SIG-M5 treated with dmso at 0.1 percent for 504 hours (cell line): ENCODE measurements at regions not wholly inside any gene's neighbourhood (a gene's known extent, or its start where the extent isn't known, plus 50 kb on each side); places are given as distances from the start of the nearest gene placed in this dataset.
"Not testable (repeated sequence)": the region's sequence is repeated elsewhere in the genome, so short reads cannot be mapped to it uniquely, and the experiment has no call there.

Source experiments
- DNase-seq: peaks from one replicate; lab custom pipeline; 2025; ENCODE audit not compliant: unreplicated experiment; lab: John Stamatoyannopoulos, UW

DNA sequence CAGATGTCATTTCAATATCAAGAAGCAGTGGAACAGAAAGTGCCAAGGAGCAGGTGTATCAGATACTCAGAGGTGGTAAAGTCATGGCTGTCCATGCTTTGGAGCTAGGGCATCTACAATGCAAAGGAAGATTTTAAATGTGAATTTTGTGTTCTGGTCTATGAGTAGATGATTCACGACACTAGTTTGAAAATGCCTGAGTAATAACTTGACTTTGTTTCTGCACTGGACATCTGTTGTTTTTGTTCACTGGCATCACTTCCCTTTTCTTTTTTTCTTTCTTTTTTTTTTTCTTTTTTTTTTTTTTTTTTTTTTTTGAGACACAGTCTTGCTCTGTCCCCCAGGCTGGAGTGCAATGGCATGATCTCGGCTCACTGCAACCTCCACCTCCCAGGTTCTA lies 460.7 kb upstream of the PAPPA start:
- DNase-seq, result not testable (repeated sequence)

DNA sequence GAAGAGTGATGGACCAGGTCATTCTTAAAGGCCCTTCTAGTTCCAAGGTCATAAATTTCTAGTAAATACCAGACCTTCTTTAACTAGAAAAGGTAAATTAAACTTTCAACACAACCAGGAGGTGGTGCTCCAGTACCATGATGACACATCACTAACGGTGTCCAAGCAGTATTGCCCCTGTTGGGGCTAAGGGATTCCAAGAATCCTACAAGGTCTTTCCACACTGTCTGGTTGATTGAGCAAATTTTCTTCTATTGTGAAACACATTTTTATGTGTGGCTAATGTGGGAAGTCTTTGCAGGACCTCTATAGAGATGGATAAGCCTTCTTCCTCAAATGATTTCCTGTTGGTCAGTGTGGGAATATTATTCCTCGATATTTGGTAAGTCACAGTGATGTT lies 459.6 kb upstream of the PAPPA start:
- DNase-seq, result no peak

DNA sequence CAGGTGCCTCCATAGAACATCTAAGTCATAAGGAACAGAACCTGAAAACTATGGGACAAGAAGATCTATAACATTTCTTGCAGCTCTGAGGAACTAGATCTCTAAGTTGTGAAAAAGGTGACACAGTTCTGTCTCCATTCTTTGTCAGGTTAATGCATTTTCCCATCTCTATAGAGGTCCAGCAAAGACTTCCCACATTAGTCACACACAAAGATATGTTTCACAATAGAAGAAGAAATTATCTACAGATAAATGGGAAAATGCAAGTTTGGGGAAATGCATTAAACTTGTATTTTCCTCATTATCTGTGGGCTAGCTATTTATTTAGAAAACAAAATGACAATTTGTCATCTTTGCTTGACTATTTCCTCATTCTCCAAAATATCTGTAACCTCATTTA lies 458.6 kb upstream of the PAPPA start:
- no peak for DNase-seq

DNA sequence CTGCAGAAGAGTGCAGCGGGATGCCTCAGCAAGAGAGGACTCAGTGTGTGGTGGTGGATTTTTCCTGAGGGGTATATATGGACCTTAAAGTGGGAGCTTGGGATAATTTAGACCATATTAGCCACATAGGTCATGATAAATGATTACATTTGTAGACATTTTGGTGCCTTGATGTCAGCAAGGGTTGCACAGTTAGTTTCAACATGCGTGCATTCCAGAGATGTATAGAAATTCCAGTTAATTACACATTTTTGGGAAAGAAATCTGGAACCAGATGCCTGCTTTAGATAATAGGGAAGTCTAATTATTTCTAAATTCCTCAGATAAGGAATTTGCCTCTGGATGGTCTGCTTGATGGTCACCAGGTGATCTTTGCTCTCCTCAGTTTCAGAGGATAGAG lies 440.6 kb upstream of the PAPPA start:
- no peak for DNase-seq

DNA sequence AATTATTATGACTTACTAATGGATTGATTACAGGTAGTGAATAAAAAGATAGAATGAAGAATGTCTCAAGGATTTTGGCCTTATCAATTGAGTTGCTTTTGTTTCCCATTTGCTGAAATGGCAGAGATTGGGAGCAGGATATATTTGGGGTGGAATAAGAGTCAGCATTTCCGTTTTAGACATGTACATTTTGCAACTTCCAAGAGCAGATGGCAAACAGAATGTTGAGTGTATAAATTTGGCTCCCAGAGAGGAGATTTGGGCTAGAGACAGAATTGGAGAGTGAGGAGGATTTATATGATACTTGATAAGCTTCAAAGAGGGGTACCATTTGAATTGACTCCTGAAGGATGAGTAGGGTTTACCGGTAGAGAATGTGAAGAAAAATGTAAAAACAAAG lies 437.9 kb upstream of the PAPPA start:
- no peak for DNase-seq

DNA sequence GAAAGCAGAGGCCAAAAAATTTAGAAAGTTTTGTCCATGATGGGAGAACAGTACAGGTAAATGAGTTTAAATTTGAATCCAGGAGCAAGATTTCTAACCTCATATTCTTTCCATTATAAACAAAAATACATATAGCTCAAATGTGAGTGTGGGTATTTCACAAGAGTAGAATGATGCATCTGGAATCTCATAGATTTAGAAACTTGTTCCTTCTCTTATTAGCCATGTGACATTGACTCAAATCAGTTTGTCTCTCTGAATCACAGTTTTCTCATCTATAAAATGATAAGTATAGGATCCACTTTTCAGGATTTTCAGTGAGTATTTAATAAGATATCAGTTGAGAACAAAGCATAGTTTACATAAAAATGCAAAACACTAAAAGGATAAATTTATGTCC lies 436.3 kb upstream of the PAPPA start:
- DNase-seq, result no peak

DNA sequence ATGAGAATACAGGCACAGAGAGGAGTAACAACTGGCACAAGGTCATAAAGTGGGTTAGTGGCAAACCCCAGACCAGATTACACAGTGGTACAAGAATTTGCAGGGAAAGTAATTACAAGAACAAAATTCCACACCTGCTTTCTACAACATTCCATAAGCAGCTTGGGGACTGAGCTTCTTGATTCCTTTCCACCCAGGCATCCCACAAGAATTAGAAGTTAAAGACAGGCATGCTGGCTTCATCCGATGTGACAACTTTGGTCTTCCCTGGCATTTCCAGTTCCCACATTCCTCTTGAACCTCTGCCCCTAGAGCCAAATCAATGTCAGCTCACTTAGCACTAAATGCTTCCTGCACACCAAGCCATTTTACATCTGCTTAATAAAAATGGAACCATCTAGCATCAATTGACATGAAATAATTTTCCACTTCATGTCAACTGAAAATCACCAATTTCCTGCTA lies 435.8 kb upstream of the PAPPA start:
- DNase-seq, result no peak

DNA sequence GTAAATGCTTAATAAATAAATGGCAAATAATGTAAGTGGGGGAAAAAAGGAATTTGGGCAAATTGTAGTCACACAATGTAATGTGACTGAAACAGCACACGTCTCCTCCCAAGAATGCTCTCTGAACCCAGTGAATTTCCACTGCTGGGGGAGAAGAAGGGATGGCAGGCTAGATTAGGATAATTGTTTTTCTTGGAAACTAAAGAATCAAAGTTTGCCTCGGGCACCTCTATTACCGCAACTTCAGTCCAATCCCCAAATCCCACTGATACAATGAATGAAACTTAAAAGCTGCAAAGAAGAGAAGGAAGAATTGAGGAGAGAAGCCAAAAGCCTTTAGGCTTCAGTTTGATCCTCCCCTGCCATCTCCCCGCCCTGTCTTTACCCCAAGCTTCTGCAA lies 423.2 kb upstream of the PAPPA start:
- no peak for DNase-seq

DNA sequence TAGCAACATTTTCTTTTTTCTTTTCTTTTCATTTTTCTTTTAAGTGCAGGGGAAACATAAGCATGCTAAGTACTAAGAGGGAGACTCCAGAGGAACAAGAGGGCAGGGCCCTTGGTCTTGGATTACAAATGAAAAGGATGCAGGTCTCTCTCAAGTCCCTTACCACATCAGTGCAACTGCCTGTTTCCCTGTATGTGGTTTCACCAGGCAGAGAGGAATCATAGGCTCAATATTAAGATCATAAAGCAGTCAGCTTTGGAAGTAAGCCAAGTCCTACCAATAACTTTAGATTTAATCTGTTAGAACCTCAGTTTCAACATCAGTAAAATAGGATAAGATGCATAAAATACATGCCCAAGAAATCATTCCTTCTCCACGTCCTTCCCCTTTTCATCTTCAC lies 422.7 kb upstream of the PAPPA start:
- DNase-seq, result no peak

DNA sequence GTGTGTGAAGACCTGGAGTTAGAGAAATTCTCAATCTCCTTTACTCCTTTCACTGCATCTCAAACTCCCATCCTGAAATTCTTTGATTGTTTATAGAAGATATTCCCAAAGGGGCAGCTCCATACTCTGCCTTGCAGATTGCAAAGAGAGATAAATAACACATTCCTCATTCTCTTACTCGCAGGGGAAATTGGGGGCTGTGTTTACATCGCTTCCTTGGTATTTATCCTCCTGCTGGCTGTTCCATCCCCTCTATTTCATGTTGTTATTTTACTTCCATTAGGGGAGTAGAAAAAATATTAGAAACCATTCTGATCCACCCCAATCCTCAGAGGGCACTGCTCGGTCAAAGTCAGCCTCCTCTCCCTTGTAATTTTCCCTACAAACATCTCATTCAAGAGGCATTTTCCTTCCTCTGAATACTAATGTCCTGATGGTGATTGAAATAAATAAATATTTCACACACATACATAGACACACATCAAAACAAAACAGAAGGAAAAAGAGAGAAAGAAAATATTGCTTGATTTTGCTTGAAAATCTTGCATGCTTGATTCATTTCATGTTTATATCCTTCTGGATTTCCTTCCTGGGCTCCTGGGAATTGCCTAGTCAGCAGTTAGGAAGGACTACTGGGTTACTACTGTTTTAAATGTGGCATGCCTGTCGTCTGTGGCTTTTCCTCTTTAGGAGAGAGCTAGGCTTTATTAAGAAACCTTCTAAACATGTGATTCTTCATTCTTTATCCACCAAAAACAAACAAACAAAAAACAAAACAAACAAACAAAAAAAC lies 420.1 kb upstream of the PAPPA start:
- DNase-seq, result no peak

DNA sequence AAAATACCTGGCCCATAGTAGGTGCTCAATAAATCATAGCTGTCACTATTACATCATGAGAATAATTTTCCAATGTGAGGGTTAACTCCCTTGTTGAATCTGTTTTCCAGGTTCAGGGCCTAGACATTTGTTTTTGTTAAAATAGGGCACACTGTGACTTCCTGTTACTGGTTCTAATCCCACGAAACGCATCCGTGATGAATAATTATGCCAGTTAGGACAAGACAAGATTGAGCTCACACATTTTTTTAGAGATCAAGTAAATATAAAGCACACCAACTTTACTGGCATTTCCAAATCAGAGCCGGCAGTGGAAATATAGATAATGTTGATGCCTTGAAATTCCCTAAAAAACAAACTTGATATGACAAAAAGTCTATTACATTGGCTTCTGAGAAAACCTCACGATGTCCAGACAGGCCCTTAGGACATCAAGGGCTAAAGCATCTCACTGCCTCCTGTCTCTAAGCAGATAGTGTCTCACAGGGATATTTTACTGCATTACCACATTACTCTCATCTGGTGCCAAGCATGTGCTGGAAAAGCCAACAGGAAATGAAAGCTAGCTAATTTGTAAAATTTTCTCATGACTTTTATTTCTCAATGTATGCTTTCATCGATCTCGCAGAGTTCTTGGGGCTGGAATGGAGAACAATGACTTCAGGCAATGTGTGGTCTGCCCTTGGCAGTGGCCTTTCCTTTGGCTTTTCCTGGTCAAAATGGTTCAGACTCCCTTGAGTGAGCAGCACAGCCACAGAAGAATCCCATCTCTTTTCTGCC lies 414.3 kb upstream of the PAPPA start:
- DNase-seq, result no peak

DNA sequence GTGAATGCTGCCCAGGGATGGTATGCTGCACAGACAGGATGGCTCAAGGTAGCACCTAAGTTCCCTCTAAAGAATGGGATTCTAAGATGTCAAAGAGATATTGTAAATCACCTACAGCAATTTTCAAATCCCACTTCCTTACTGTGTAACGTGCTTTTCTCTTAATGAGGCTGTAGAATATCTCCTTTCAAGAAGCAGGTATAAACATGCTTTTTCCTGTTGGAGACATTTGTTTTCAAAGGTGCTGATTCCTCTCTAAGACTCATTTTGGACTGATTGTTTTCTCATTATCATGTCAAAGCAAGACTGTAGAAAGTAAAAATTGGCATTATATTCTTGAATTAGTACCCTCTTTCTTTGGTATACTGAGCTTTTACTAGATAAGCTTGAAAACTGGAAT lies 412.6 kb upstream of the PAPPA start:
- DNase-seq, result no peak

DNA sequence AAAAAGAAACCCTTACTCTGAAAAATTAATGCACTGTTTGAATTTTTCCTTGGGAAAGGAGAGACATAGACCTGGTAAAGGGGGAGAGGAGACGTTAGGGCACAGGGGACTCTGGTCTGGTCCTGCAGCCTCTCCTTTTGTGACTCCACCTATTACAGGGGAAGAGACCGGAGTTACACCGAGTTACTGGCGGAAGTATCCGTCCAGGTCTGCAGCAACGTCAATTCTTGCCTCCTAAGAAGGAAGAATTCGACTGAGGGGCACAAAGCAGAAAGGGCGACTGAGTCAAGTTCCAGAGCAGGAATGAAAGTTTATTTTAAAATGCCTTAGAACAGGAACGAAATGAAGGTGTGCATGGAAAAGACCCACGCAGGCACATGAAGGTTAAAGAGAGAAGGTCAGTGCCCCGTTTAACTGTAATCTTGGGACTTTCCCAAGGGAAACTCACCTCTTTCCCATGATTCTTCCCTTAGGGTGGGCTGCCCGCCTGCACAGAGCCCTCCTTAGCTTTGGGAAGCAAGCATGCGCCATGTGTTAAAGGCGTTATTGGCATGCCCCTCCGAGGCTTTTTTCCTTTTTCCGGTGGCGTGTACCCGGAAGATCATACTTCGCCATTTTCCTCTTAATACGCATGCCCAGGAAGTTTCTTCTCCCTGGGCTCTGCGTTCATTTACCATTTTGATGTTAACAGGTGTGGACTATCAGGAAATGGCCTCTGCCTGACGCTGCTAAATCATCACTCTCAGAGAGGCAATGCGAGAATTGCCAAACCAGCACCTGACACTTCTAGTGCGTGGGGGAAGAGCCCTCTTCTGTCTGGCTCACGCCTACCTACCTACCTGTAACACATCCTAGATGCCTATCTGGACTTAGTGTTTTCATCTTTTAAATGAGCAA lies 409.6 kb upstream of the PAPPA start:
- DNase-seq, result no peak

DNA sequence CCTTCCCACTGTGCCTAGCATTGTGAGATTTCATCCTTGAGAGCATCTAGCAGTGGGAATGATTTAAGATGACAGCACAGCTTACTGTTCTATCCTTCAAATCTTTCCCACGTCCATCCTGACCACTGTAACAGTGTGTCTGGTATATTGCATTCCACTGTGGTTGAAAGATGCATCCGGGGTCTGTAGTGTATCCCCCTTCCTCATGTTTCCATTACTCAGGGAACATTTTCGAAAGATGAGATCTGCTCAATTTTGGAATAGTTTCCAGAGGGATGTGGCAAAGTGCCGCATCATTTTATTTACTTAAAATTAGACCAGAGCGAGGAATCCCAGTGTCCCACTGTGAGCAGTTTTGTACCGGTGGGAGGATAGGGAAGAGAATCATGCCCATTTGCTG lies 407.1 kb upstream of the PAPPA start:
- no peak for DNase-seq

DNA sequence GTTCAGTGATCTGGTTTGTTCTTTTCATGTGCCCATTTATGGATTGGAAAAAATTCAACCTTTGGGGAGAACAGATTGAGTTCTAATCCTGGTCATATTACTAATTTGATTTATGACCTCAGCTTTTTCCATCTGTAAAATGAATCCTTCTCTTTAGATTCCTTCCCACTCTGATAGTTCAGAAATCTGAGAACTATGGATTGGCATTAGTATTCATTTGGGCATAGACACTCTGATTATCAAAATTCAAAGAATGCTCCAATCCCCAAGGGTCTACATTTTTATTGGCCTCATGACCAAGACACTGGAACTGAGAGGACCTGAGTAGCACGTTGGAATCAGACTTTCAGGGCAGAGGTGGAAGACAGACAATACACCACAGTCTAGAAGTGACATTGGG lies 405.9 kb upstream of the PAPPA start:
- no peak for DNase-seq

DNA sequence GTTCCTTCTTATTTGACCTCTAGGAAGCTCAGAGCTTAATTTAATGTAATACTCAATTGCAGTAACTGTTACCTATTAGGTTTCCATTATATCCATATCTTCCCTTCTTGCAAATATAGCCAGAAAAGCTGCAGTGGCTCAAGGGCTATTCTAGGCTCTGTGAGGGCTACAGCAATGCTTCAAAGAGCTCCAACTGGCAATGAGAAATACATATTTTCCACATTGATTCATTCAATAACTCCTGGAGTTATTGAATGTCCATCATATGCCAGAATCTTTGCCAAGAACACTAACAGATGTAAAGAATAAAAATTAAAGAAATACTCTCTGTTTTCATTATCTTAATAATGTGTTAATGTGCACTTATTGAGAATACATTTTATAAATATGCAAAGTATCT lies 396.9 kb upstream of the PAPPA start:
- no peak for DNase-seq

DNA sequence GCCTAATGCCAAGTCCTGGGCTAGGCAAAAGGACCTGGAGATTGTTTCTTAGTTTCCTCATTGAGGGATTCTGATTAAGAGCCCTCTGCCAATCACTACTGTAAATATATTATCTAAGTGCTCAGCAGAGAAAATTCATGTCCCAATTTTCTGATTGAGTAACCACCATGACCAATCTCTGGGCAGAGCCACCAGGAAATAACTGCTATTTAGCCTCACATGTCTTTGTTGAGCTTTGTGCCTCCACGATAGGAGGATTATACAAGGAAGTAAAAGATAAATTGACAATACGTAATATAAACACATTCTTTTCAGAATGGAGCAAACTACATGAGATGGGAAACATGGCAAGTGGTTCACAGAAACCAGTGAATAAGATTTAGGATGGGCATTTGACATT lies 396.1 kb upstream of the PAPPA start:
- DNase-seq, result no peak

DNA sequence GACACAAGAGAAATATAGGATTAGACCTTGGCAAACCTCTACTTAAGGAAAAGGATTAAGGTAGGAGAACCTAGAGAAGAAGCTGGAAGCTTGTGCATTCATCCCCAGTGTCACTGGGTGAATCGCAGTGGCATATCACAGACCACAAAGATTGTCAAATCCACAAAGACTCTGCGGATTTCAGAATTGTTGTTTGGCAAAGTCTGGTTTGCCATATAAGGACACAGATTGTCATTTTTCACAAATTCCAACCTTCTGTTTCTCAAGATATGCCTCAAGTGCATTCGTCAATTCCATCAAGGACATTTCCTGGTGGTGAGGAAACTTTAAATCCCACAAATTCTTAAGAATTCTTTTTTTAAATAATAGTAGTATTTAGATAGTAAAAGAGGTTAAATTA lies 395.1 kb upstream of the PAPPA start:
- DNase-seq, result no peak

DNA sequence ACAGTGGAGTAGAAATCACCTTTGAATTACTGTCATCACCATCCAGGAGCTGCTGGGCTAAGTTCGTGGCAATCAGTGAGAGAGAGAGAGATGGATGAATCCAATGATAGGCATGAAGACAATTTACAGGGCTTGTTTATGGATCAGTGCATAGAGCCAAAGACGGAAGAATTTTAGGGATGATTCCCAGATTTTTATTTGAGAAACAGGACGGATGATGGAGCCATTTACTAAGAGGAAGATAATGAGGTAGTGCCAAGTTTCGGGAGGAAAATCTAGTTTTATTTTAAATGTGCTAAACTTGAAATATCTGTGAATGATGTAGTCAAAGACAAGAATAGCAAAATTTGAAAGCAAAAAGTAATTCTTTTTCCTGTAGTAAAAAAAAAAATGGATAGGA lies 394.2 kb upstream of the PAPPA start:
- no peak for DNase-seq

DNA sequence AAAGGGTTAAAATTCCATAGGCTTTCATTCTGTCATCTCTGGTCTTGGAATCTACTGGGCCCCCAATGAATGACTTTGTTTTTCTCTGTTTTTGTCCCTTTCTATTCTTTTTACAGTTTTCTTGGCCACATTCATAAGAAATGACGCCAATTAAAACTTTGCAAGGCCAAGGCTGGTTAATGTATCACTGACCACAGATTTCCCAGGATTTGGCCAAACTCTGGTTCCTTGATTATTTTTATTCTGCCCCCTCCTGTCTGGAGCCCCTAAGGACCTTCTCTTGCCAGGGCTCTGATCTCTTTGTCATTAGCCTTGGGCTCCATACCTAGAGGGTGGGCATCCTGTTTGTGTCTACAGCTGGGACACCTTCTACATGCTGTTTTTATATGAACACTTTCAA lies 388.9 kb upstream of the PAPPA start:
- DNase-seq, result no peak

DNA sequence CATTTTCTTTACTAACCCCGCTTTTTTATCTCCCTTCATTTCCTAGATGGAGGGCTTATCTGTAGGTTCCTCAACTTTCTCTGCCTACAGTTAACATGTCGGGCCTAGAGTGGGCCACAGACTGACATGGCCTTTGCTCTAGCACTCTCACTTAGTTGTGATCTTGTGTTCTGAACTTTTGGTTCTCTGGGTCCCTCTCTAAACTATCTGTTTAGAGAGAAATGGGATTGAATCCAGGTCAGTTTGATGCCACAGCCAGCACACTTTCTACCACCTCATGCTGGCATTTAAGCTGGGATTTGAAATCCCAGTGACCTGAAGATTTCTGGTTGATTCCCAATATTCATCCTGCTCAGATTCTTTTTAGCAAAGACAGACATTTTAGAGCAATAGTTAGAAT lies 388.5 kb upstream of the PAPPA start:
- DNase-seq, result no peak
